ENCODE measurements at regions not wholly inside any gene's neighbourhood (a gene's known extent, or its start where the extent isn't known, plus 50 kb on each side); places are given as distances from the start of the nearest gene placed in this dataset.
A peak's percentile ranks its signal among the peaks of the same experiment; 100 is the strongest.

DNA sequence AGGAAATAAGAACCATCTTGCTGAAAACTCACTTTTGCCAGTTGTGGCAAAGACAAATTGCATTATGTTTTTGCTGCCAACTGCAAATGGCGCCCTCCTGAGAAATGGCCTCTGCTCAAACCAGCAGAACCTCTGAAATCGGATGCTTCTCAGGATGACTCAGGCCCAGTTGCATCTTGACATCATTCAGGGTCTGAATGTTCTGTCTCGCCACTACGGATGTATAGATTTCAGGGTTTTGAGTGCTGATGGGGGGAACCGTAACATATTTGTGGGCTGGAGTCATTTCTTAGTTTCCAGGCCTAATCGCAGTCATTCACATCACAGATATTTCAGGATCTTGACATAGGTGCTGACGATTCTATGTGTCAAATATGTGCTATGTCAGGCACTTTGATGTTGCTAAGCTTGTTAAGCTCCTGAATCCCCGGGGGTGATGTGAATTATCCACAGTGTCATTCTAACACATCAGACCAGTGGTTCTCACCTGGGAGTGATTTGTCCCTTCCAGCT lies 207.1 kb downstream of the NFATC2 start:
- DNase-seq (ENCODE audit: low read depth): no peak

DNA sequence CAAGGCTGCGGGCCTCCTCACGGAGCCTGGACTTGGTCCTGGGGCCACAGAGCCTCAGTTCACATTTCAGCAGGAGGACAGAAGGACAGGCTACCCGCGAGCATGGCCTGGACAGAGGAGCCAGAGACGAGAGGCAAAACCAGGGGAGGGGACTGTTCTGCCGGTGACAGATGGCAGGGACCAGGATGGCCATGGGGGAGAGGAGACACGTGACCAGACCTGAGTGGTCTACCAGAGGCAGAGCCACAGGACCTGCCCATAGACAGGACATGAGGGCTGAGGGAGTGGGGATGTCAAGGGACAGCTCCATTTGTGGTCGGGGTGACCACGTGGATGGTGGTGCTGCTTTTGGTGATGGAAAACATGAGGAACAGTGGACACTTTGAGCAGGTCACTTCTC lies 207.9 kb downstream of the NFATC2 start:
- no peak for DNase-seq (ENCODE audit: low read depth)

DNA sequence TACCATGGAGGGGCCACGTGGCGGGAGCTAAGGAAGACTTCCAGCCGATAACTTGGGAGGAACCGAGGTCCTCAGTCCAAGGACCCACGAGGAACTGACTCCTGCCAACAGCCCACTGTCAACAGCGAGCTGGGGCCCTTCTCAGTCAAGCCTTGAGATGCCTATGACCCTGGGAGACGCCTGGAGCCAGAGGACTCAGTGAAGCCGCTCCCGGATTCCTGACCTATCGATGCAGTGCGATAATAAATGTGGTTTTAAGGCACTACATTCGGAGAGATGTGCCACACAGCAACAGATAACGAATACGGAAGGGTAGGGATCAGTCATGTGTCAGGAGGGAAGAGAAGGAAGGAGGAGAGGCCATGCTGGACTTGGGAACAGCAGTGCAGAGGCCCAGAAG lies 208.5 kb downstream of the NFATC2 start:
- no peak for DNase-seq (ENCODE audit: low read depth)

DNA sequence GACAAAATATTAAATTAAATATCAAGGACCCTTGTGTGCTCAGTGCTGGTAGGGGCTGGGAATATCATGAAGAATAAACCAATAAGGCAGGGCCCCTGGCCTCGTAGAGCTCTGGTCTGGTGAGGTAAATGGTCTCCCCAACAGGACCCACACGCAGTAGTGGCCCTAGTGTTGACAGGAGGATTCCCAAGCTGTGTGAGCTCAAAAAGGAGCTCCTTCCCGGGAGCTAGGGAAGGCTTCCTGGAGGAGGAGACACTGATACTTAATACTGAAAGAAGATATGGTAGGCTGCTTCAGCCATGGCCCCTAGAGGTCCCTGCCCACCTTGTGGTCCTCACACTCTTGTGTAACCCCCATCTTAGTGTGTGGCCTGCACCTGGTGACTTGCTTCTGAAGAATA lies 209.1 kb downstream of the NFATC2 start:
- DNase-seq (ENCODE audit: low read depth): no peak

DNA sequence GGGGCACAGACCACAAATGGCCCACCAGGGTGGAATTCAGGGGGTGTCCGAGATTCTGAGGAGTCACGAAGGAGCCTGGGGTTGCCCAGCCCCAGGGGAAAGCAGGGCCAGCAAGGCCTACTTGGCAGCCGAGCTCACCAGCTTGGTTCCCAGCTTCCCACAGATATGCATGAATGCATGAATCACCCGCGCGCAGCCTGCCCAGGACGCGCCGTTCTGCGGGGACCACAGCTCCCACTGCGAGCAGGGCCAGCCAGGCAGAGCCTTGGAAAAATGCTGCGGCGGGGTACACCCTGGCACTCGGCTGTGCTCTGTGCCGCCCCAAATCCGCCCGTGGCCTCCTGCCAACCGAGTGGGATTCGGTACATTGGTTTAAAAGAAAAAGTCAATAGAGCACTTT lies 211.0 kb downstream of the NFATC2 start:
- DNase-seq (ENCODE audit: low read depth): no peak

DNA sequence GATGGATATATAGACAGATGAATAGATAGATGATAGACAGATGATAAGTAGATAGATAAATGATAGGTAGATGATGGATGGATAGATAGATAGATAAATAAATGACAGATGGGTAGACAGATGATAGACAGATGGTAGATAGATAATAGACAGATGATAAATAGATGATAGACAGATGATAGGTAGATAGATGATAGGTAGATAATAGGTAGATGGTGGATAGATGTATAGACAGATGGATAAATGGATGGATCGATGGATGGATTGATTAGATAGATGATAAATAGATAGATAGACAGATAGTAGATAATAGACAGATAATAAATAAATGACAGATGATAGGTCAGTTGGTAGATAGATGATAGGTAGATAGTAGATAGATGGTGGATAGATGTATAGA lies 212.7 kb downstream of the NFATC2 start:
- DNase-seq (ENCODE audit: low read depth): no peak

DNA sequence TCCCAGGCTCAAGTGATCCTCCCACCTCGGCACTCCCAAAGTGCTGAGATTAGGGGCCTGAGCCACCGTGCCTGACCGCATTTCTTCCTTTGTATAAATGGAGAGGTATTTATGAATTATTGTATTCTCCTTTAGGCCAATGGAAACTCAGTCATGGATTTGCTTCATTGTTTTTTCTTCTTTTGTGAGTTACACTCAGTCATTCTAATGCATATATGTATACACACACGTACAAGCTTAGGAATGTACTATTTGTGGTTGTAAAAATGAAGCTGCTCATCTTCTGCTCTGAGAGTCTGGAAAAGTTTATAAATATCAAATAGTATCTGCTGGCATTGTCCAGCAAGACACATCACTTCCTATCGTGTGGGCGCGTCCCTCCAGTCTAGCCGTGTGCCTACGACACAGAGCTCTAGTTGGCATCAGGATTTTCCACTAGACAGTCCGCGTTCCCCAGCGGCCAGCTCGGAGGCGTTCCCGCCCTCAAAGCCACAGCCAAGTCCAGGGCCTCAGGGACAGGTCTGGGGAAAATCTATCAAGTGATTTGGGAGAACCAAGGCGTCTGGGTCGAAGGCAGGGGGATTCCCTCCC lies 215.2 kb downstream of the NFATC2 start:
- DNase-seq (ENCODE audit: low read depth): no peak

DNA sequence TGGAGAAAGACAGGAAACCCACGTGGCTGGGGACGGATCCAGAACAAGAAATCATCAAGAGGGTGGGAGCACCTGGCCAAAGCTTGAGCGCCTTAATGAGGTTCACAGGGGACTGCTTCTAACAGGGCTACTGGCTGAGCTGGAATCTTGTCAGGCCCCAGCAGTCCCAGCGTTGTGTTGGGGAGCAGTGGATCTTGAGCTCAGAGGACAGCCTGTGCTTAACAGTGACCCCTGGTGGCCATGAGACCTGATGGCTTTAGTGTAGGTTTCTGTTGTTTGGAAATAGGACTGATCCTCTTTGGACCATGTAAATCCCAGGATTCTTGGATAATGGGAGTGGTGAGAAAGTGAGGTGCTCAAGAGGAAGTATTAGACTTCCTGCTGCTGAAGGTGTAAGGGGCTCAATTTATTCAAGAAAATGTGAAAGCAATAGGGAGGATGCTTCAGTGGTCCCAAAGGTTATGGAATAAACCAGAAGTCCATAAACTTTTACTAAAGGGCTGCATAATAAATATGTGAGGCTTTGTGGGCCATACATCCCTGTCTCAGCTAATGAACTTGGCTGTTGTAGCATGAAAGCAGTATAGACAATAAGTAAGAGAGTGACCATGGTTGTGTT lies 216.2 kb downstream of the NFATC2 start:
- DNase-seq (ENCODE audit: low read depth): no peak

DNA sequence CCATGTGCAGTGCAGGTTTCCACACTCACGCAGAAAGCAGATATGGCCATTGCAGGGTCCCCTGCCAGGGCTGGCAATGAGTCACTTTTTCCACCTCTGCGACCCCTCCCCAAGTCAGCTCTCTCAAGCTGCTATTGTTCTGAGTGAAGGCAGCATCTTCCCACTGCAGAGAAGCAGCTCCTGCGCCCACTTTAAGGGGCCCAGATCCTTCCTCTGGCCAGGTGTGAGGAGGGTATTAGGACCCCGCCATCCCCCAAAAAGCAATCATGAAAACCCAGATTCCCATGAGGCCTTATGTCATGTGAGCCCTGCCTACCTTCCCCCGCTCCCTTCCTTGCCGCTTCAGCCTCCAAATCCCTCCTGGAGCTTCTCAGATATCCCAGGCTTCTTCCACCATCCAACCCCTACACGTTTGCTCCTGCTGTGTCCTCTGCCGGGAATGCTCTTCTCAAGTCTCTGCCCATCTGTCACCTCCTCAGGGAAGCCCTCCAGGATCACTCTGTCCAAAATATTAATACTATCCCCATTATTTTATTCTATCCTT lies 220.3 kb downstream of the NFATC2 start:
- no peak for DNase-seq (ENCODE audit: low read depth)

DNA sequence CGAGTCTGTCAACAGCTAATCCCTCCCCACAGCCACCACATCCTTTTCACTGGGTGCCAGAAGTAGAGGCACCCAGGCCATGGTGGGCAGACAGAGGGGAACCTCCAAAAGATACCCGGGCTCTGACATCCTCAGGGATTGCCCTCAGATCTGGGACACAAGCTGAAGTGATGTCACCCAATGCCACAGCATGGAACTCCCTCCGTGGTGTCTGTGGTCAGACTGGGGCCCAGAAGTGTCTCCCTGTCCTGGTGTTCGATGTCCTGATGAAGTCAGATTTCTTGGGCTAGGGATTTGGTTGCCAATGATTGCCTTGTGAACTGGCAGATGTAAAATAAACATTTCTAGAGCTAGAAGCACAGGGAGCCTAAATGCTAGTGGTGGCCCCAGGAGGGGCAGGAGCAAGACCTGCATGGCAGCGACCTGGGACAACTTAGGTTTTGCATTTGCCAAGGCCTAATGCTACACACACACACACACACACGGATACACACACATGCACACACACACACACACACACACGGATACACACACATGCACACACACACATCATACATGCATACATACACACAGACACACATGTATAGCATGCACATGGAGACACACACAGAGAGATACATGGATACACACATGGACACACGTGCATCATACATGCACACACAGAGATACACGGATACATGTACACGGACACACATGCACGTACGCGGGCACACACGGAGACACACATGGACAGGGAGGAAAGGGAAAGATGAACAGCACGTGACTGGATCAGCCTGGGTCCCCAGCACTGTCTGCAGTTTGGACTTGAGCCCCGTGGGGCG lies 221.0 kb downstream of the NFATC2 start:
- DNase-seq (ENCODE audit: low read depth): no peak

DNA sequence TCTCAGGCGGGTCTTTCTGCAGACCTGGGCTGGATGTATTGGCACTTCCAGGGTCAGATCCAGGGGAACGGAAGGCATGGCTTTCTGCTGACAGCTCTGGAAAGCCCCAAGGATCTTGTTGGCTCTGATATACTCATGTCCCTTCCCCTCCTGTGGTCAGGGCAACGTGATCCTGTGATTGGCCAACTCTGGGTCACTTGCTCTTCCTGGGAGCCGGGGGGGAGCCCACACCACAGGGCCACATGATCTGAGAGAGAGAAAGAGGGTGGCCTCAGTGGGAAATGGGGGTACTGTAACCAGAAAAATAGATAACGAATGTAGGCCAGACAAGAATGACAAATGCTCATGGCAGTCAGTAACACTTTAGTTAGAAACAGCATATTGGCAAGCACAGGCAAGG lies 223.0 kb downstream of the NFATC2 start:
- DNase-seq (ENCODE audit: low read depth): no peak

DNA sequence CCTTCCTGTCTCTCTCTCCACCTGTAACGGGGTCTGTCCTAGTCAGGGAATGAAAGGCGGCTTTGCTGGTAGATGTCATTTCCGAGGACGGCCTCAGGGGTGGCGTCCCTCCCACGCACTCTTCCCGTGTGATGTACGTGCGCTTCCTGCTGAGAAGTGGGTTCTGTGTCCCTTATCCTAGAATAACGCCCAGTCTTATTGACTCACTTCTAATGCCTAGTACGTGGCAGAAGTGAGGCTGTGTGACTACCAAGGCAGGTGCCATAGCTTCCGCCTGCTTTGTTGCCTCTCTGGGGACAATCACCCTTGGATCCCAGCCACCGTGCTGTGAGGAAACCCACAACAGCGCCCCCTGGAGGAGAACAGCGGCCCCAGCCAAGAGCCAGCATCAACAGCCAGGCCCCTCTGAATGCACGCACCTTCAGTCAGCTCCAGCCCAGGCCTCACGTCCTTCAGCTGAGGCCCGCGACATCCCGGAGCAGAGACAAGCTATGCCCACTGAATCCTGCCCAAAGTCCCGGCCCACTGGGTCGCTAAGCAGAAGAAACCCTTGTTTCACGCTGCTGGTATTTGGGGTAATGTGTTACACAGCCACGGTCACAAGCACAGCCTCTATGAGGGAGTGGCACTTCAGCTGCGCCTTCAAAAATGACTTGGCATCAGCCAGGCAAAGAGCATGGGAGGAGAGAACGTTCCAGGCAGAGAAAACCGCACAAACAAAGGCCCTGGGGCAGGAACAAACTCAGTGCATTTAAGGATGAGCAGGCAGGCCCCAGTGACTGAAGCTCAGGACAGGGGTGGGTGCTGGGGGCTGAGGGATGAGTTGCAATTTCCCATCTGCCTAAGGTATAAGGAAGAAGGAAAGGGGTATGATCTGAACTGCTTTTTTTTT lies 224.2 kb downstream of the NFATC2 start:
- DNase-seq (ENCODE audit: low read depth): no peak

DNA sequence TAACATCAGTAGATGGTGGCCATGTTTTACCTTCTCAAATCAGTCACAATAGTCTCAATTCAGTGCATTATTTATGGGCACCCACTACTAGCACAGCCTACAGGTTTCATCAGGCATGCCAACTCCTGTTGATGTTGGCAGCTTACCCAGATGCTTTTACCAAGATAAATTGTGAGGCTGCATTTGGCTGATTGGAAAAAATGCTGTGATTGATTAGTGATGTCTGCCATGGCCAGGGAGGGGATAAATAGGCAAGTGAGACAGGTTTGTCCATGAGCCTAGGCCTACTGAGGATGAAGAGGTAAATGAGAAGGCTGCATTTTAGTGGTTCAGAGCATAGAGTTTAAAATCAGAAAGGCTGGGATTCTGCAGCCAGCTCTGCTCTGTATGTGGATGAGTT lies 227.1 kb downstream of the NFATC2 start:
- DNase-seq (ENCODE audit: low read depth): no peak

DNA sequence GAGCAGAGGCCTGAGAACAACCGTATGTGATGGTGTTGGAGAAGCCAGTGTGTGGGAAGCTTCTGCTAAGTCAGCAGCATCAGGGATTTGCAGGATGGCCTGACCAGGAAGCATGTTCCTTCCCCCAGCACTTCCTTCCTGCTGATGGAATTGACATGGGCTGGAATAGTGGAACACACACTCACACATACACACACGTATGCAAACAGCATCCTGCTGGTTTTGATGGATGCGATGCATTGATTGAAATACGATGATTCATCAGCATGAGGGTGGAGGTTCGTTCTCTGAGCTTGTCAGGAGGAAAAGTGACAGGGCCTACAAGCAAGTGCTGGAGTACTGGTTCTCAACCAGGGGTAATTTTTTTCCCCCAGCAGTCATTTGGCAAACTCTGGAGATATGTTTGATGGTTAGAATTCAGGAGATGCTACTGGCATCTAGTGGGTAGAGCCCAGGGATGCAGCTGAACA lies 229.1 kb downstream of the NFATC2 start:
- DNase-seq (ENCODE audit: low read depth): no peak

DNA sequence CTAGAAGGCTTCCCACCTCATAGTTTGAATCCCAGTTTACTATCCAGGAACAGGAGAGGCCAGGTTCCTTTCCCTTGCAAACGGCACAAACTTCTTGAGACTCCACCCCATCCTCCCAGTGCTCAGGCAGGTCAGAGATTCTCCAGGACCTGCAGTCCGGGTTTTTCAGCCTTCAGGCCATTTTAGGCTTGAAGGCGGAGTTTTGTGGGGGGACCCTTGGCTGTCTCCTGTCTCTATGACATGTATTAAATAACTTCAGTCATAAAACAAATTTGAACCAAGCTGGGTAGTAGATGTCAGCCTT lies 230.1 kb downstream of the NFATC2 start:
- no peak for DNase-seq (ENCODE audit: low read depth)

DNA sequence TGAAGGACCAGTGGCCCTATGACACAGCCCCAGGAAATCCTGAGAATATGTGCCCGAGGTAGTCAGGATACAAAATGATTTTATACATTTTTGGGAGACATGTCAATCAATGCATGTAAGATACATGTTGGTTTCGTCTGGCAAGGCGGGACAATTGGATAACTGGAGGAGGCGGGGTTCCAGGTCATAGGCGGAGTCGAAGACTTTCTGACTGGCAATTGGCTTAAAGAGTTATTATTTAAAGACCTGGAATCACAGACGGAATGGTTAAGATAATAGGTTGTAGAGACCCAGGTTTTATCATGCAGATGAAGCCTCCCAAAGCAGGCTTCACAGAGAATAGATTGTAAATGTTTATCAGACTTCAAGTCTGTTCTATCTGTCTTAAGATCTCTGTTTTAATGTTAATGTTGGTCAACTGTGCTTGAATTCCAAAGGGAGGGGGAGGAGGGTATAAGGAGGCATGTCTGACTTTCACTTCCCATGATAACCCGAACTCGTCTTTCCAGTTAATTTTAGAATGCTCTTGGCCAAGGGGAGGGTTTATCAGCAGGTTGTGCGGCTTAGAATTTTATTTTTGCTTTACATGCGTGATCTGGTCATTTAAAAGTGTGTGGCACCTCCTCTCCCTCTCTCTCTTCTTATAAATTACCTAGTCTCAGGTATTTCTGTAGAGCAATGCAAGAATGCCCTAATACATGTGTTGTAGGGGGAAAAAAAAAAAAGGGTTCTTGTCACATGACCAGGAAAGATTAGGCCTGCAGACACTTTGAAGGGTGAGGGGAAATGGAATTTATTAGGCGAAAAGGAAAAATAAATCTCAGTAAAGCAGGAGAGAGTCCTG lies 230.7 kb downstream of the NFATC2 start:
- DNase-seq (ENCODE audit: low read depth): no peak

DNA sequence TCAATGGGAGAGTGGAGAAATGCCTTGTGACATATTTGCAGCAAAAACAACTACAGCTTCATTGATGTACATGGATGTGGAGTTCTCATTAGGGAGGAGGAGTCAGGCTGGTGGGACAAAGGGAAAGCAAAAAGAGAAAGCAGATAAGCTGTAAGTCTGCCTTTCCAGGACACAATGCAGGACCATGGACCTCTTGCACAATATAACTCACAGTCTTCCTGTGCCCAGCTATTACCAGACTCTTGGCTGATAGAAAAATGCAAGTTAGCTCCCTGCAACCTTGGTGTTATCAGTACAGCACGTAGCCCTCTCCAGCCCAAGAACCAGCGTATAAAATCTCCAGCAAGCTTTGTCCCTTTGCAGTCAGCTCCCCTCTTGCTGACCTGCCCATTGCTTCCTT lies 232.3 kb downstream of the NFATC2 start:
- no peak for DNase-seq (ENCODE audit: low read depth)

DNA sequence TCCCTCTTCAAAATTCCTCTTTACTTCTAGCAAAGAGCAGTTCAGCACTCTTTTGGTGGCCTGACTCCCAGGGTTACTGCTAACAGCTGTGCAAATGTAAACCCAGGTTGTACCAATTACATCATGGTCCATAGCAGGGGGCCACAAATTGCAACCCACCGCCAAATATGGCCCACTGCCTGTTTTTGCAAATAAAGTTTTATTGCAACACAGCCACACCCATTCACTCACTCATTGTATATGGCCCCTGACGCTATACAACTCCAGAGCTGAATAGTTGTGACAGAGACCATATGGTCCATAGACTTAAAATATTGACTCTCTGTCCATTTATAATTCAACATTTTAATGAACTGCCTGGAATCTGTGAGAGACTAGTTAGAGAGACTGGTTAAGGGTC lies 233.4 kb downstream of the NFATC2 start:
- no peak for DNase-seq (ENCODE audit: low read depth)

DNA sequence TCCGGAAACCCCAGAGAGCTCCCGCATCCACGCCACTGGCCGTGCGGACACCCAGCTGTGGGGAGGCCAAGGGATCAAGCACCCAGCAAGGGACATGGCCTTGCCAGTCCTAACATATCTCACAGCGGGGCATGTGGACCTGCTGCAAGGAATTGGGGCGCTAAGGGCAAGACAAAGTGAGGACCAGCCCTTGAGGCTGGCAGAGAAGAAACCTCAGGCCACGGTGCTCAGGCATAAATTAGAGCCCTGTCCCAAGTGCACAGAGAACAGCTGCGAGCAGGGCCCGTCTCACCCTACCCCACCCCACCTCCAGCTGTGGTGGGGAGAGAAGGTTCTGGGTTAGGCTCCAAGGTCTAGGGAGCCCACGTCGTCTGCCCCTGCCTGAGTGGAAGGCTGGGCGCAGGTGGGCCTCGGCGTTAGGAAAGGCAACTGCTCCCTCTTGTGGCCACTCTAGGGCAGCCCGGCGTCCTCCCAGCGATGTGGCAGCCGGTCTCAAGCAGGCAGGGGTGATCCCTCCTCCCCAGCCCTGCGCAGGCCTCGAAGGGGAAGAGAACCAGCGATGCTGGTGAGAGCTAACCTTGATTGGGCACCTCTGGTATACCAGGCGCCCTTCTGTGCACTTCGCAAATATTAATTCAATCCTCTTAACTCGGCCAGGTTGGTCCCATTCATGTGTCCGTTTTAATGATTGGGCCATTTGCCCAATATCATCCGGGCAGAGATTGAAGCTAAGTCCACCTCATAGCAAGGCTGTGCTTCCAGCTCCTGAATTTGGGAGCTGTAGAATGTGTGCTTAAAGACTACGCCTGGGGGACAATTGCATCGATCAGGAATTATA lies 235.8 kb downstream of the NFATC2 start:
- DNase-seq (ENCODE audit: low read depth): peak; percentile 17

DNA sequence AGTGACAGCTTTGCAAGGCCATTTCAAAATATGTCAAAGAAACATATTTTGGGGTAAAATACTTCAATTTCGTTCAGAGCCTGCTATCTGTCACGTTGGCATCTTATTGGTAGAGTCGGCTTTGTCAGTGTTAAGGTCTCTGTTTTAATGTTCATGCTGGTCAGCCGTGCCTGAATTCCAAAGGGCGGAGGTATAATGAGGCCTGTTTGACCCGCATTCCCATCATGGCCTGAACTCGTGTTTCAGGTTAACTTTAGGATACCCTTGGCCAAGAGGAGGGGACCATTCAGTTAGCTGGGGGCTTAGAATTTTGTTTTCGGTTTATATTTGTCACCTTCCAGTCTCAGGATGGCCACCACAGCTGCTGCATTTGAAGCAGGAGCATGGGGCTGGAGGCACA lies 236.4 kb downstream of the NFATC2 start:
- DNase-seq (ENCODE audit: low read depth): no peak
